Astrocyte (in vitro differentiated cells and primary cell): ENCODE measurements at regions not wholly inside any gene's neighbourhood (a gene's known extent, or its start where the extent isn't known, plus 50 kb on each side); places are given as distances from the start of the nearest gene placed in this dataset.

ENCODE experiments used
- EZH2 ChIP-seq: IDR thresholded peaks from 2 replicates; pipeline ENCODE4 v1.6.1; 2012; ENCODE audit warnings: mild to moderate bottlenecking, low read length, inconsistent platforms; ENCODE audit not compliant: insufficient read depth
- TF ChIP-seq, protein P1 (sequence below): IDR thresholded peaks from 2 replicates; pipeline ENCODE4 v1.5.1; 2011; ENCODE audit warnings: low read depth, mild to moderate bottlenecking, inconsistent platforms, low read length, moderate library complexity; ENCODE audit not compliant: insufficient read depth

GRCh38 chr17:74019860-74020259 is 183.6 kb upstream of the RPL38 start:
- TF ChIP-seq EZH2: no peak
- TF ChIP-seq, protein P1, sequence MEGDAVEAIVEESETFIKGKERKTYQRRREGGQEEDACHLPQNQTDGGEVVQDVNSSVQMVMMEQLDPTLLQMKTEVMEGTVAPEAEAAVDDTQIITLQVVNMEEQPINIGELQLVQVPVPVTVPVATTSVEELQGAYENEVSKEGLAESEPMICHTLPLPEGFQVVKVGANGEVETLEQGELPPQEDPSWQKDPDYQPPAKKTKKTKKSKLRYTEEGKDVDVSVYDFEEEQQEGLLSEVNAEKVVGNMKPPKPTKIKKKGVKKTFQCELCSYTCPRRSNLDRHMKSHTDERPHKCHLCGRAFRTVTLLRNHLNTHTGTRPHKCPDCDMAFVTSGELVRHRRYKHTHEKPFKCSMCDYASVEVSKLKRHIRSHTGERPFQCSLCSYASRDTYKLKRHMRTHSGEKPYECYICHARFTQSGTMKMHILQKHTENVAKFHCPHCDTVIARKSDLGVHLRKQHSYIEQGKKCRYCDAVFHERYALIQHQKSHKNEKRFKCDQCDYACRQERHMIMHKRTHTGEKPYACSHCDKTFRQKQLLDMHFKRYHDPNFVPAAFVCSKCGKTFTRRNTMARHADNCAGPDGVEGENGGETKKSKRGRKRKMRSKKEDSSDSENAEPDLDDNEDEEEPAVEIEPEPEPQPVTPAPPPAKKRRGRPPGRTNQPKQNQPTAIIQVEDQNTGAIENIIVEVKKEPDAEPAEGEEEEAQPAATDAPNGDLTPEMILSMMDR: no peak
